Heart right ventricle (tissue), 16 donors: ENCODE measurements at regions not wholly inside any gene's neighbourhood (a gene's known extent, or its start where the extent isn't known, plus 50 kb on each side); places are given as distances from the start of the nearest gene placed in this dataset.

Experiments used
- ATAC-seq, 8 donors: fragments of 200-7000 bp; cut with Tn5 transposase; one replicate each; pipeline ENCODE4 v1.9.1; 2020; ENCODE audit warnings: mild to moderate bottlenecking in 8 of 8, moderate library complexity in 8 of 8, moderate number of reproducible peaks in 1 of 8
- DNase-seq, 2 donors: peaks; one replicate each; pipeline ENCODE4 v3.0.0-alpha.2; 2020
- H3K27ac ChIP-seq, 10 donors: fragments of 200-600 bp; sonication (generic) in 2 of 10; one replicate each; pipeline versions ENCODE4 v1.5.0 to v1.8.0; 2020 to 2022; ENCODE audit warnings: mild to moderate bottlenecking in 3 of 10
- H3K27me3 ChIP-seq, 7 donors: fragments of 200-600 bp; one replicate each; pipeline ENCODE4 v1.8.0; 2021 to 2022; ENCODE audit warnings: mild to moderate bottlenecking in 2 of 7
- H3K36me3 ChIP-seq, 9 donors: fragments of 200-600 bp; sonication (generic) in 1 of 9; one replicate each; pipeline versions ENCODE4 v1.5.0 to v1.8.0; 2020 to 2022; ENCODE audit warnings: mild to moderate bottlenecking in 2 of 9
- H3K4me1 ChIP-seq, 9 donors: fragments of 200-600 bp; sonication (generic) in 1 of 9; one replicate each; pipeline versions ENCODE4 v1.5.0 to v1.8.0; 2020 to 2022; ENCODE audit warnings: mild to moderate bottlenecking in 4 of 9
- H3K4me3 ChIP-seq, 10 donors: fragments of 200-600 bp; sonication (generic) in 2 of 10; one replicate each; pipeline versions ENCODE4 v1.5.0 to v1.8.0; 2020 to 2022; ENCODE audit warnings: mild to moderate bottlenecking in 7 of 10, moderate library complexity in 2 of 10
- H3K9me3 ChIP-seq, 11 donors: fragments of 200-600 bp in 10 of 11; sonication (generic) in 2 of 11; one replicate each; pipeline versions ENCODE4 v1.5.0 to v1.8.0; 2013 to 2022; ENCODE audit warnings: mild to moderate bottlenecking in 2 of 11, control low read depth in 1 of 11, moderate library complexity in 1 of 11
- WGBS, 2 donors: extraction: QIAGEN DNeasy Blood & Tissue Kit; methylation state at CpG; one replicate each; pipeline ENCODE4 v1.1.7; 2013; ENCODE audit warnings: inconsistent platforms in 1 of 2; 5-methylcytosine and 5-hydroxymethylcytosine counted together
- intact Hi-C, 10 donors: fragments of 100-400 bp; cut with DNase I; formaldehyde crosslinking; loops; one replicate each; pipeline versions ENCODE4 v1.11.1 to v1.14.2; 2022
- TF ChIP-seq, protein P1 (sequence below), 9 donors: fragments of 200-600 bp; sonication (generic) in 2 of 9; IDR thresholded peaks; one replicate each; pipeline versions ENCODE4 v1.5.0 to v1.8.0; 2021 to 2022; ENCODE audit warnings: antibody characterized with exemption in 9 of 9, mild to moderate bottlenecking in 5 of 9, moderate library complexity in 1 of 9
- donor health status: Arrhythmogenic right ventricular cardiomyopathy.
- donor health status: ischemic (EF 13 %, LVEDD 7.1; RV severe dilation, severe dysfunction).
- donor health status: healthy with polysubstance abuse.
- donor health status: DM: no; HTN: yes; CAD: no.
- donor health status: DM: no; HTN: no; CAD: no.
- donor health status: ischemic (EF 25% LVEDD 6.9; RV normal size, moderate dysfunction).
- donor health status: ischemic (EF 25% LVEDD 5.7; RV mildly dilated, moderate dysfunction).
- donor health status: healthy.
- donor health status: DM: yes; HTN: yes; CAD: no.
- donor health status: Ischemic cardiomyopathy.
- donor health status: ischemic (EF 35%, LVEDD 5.7; RV mildly dilated, moderate dysfunction).
- donor health status: nonischemic (EF 11% LVEDD 7.7; RV severe dilation, severe dysfunction).
- donor health status: DM: yes; HTN: yes; CAD: no.
- donor health status: PGD.
- donor health status: ischemic (EF 29% LVEDD 5.4; RV normal size, mild dysfunction).
- donor health status: nonischemic (EF 23%, LVEDD 6.1; RV moderate dilation, normal function).

DNA sequence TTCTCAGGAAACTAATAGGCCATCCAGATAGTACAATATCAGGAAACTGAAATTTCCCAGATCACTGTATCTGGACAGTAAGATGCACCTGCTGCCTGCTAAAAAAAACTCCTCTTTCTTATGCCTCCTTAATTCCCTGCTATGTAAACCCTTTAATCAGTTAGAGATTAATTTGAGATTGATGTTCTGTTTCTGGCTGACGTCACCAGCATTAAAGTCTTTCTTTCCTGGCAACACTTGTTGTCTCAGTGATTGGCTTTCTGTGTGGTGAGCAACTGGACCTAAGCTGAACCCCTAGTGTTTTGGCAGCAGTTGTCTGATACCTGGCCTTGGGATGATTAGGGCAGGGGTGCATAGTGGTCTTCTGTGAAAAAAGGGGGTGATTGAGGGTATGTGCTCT lies 175.8 kb downstream of the TENT4A start:
- 86 to 89% methylated on average over 1 of the region's 1 CpG for WGBS, 2 donors

DNA sequence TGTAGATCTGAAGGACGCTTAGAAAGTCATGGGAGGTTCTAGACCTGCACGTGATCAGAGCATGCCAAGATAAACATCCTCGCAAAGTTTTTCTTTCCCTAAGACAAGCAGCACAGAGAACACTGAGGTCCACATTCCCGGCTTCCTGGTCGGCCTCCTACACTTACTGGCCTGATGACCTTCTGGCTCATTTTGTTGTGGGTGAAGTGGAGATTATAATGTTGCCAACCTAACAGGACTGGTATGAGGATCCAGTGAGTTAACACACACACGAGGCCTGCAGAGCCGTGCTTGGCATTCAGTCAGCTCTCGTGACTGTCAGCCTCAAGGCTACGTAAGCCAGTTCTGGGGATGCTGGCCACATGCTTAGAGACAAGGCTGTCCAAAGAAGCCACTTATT lies 186.0 kb downstream of the TENT4A start:
- WGBS, 2 donors: 35 to 55% methylated on average over 9 of the region's 9 CpGs
- H3K4me3 ChIP-seq: no peak overlapping the region
- peaks cover 0 to 22% (median 0%) of the 10 kb centered on the region in 11 donors for H3K9me3 ChIP-seq
- TF ChIP-seq, protein P1, sequence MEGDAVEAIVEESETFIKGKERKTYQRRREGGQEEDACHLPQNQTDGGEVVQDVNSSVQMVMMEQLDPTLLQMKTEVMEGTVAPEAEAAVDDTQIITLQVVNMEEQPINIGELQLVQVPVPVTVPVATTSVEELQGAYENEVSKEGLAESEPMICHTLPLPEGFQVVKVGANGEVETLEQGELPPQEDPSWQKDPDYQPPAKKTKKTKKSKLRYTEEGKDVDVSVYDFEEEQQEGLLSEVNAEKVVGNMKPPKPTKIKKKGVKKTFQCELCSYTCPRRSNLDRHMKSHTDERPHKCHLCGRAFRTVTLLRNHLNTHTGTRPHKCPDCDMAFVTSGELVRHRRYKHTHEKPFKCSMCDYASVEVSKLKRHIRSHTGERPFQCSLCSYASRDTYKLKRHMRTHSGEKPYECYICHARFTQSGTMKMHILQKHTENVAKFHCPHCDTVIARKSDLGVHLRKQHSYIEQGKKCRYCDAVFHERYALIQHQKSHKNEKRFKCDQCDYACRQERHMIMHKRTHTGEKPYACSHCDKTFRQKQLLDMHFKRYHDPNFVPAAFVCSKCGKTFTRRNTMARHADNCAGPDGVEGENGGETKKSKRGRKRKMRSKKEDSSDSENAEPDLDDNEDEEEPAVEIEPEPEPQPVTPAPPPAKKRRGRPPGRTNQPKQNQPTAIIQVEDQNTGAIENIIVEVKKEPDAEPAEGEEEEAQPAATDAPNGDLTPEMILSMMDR (IDR thresholded peaks at IDR 0.05): no peak
- ATAC-seq (peak in 6 of 8 donors; percentile 48 to 84 (median 78)), DNase-seq (peak in 1 of 2 donors; percentile 31)
- H3K27ac ChIP-seq: no peak overlapping the region
- no peaks in the 10 kb centered on the region for H3K4me1 ChIP-seq
- no peaks in the 10 kb centered on the region for H3K27me3 ChIP-seq
- intact Hi-C loops: no loop called here
- H3K36me3 ChIP-seq: no peaks in the 10 kb centered on the region

More for the DNA sequence above, 175.8 kb downstream of the TENT4A start:
- H3K36me3 ChIP-seq: no peaks in the 10 kb centered on the region
- no peak for DNase-seq
- no peaks in the 10 kb centered on the region for H3K27me3 ChIP-seq
- intact Hi-C loops: no loop called here
- peaks cover 0 to 38% (median 15%) of the 10 kb centered on the region in 11 donors for H3K9me3 ChIP-seq
- no peak overlapping the region for H3K27ac ChIP-seq
- H3K4me3 ChIP-seq: no peak overlapping the region
- no peak for ATAC-seq
- no peaks in the 10 kb centered on the region for H3K4me1 ChIP-seq
- TF ChIP-seq, protein P1 (IDR thresholded peaks at IDR 0.05): no peak

DNA sequence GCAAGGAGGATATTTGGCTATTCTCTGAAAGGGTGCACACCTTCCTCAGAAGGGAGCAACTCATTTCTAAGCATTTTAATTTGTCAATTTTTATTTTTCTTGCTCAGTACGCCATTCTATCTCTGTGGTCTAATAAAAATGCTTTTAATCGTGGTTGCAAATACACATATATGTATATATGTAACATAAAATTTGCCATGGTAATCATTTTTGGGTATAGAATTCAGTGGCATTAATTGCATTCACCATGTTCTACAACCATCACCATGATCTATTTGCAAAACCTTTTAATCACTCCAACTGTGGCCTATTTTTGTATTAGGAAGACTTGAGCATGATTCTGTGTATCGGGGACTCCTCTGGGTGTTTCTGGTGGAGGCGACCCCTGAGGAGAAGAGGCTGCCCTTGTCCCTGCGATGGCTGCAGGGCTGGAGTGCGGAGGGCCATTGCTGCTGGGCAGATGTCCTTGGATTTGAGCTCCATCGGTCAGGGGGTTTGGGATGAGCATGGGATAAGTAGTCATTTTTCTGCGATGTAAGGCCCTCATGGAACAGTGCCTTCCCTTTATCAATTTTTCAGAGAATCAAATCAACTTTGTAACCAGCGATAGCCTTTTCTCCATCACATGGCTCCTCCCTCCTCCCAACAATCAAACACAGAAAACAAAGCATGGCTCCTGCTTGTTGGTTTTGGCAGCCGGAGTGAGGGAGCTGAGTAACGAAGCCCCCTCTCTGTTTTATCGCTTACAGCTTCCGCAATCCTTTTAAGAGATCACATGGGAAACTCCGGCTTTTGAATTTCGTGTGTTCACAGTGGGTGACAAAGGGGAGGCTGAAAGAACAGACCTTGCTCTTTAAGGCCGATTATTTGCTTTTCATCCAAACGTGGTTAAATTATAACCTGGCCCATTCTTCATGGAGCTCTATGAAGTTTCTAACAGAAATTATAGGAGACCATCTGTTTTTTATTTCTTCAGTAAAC lies 187.3 kb downstream of the TENT4A start:
- Histone ChIP-seq H3K4me1 (no peaks in the 10 kb centered on the region), H3K36me3 (no peaks in the 10 kb centered on the region), H3K27ac (no peak overlapping the region), H3K27me3 (peaks cover 0 to 1% (median 0%) of the 10 kb centered on the region in 7 donors), H3K4me3 (no peak overlapping the region), H3K9me3 (peaks cover 0 to 22% (median 0%) of the 10 kb centered on the region in 11 donors)
- TF ChIP-seq, protein P1 (IDR thresholded peaks at IDR 0.05): no peak
- ATAC-seq (no peak), DNase-seq (no peak)
- WGBS, 2 donors: 78 to 79% methylated on average over 17 of the region's 17 CpGs
- intact Hi-C loops: no loop called here

DNA sequence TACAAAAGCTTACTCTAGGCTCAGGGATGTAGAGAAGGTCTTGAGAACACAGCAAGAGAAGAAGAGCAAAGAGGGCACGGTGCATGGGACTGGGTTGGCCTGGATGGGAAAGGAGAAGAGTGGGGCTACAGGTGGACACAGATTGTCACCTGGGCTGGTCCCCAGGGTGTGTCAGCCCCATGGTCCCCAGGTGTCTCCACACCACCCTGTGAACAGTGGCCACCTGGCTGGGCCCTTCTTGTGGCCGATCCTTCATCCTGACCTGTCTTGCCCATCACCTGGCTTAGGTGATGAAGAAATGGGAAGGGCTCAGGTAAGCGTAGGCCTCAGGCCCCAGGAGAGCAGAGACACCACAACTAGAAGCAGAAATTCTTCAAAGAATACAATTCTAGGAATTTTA lies 188.9 kb downstream of the TENT4A start:
- DNase-seq (no peak), ATAC-seq (no peak)
- WGBS, 2 donors: 85% methylated on average over 3 of the region's 3 CpGs
- H3K36me3 ChIP-seq: no peaks in the 10 kb centered on the region
- TF ChIP-seq, protein P1 (IDR thresholded peaks at IDR 0.05): no peak
- no peak overlapping the region for H3K27ac ChIP-seq
- H3K9me3 ChIP-seq: peaks cover 0 to 16% (median 0%) of the 10 kb centered on the region in 11 donors
- H3K27me3 ChIP-seq: peaks cover 0 to 7% (median 0%) of the 10 kb centered on the region in 7 donors
- intact Hi-C loops: no loop called here
- H3K4me3 ChIP-seq: no peak overlapping the region
- H3K4me1 ChIP-seq: no peaks in the 10 kb centered on the region
